GM12878 (cell line): ENCODE measurements at regions not wholly inside any gene's neighbourhood (a gene's known extent, or its start where the extent isn't known, plus 50 kb on each side); places are given as distances from the start of the nearest gene placed in this dataset.

Experiments
- ATAC-seq: fragments of 200-7000 bp; cut with Tn5 transposase; 3 replicates; pipeline ENCODE4 v1.9.1; 2020; ENCODE audit warnings: mild to moderate bottlenecking, moderate library complexity
- BruUV-seq: library from RNA; stranded (reverse); fragments of 400-500 nt; replicated peaks from 2 replicates; lab custom pipeline; 2021; lab: Mats Ljungman, UMichigan
- CTCF ChIA-PET: fragments of 300-600 bp; sonication (Branson Sonifier 250); formaldehyde crosslinking; extraction: SDS; loops from one replicate; lab custom pipeline; 2021; ENCODE audit warnings: inconsistent platforms; lab: Yijun Ruan, JAX
- POLR2A ChIA-PET: fragments of 350-600 bp; formaldehyde crosslinking; extraction: SDS; loops from one replicate; lab custom pipeline; 2021; ENCODE audit warnings: inconsistent platforms; lab: Charles Lee
- RAD21 ChIA-PET: fragments of 300-600 bp; sonication (Branson Sonifier 250); formaldehyde crosslinking; loops from one replicate; lab custom pipeline; 2023; ENCODE audit warnings: antibody characterized with exemption; ENCODE audit not compliant: unreplicated experiment; lab: Charles Lee
- SMC1A ChIA-PET: fragments of 300-600 bp; sonication (Branson Sonifier 250); formaldehyde crosslinking; loops from one replicate; lab custom pipeline; 2023; ENCODE audit not compliant: unreplicated experiment, uncharacterized antibody; lab: Charles Lee
- DNase-seq: peaks from one replicate; pipeline ENCODE4 v3.0.0-alpha.2; 2011; ENCODE audit warnings: low read depth, low spot score
- FAIRE-seq: peaks from 3 replicates; lab custom pipeline; 2011; peaks lifted over from hg19 to GRCh38; lab: Jason Lieb, UNC
- H2AFZ ChIP-seq: 2 replicates; pipeline ENCODE4 v1.6.0; 2011; ENCODE audit warnings: low read depth, low read length, control low read depth; ENCODE audit not compliant: control insufficient read depth
- H3K27ac ChIP-seq: 2 replicates; pipeline ENCODE4 v1.5.1; 2011; ENCODE audit warnings: control low read depth; ENCODE audit not compliant: control insufficient read depth, insufficient read depth
- H3K27me3 ChIP-seq, 2 experiments: replicated peaks in 1 of 2; 2 replicates each; pipeline versions ENCODE4 v1.6.0 to v1.6.1; 2011; ENCODE audit warnings: low read length in 1 of 2; ENCODE audit not compliant: control insufficient read depth in 2 of 2, insufficient read depth in 2 of 2
- H3K36me3 ChIP-seq, 2 experiments: 2 replicates each; pipeline ENCODE4 v1.5.1; 2011; ENCODE audit warnings: low read length in 1 of 2; ENCODE audit not compliant: control insufficient read depth in 2 of 2, insufficient read depth in 2 of 2
- H3K4me1 ChIP-seq: 2 replicates; pipeline ENCODE4 v1.6.1; 2011; ENCODE audit warnings: mild to moderate bottlenecking, low read length, moderate library complexity, mixed read lengths; ENCODE audit not compliant: control insufficient read depth, insufficient read depth
- H3K4me2 ChIP-seq: 2 replicates; pipeline ENCODE4 v1.6.0; 2011; ENCODE audit warnings: control low read depth; ENCODE audit not compliant: control insufficient read depth, insufficient read depth
- H3K4me3 ChIP-seq: fragments of 200-600 bp; sonication (generic); 2 replicates; pipeline ENCODE4 v1.5.1; 2016
- H3K79me2 ChIP-seq: 2 replicates; pipeline ENCODE4 v1.6.0; 2011; ENCODE audit warnings: low read length; ENCODE audit not compliant: control insufficient read depth, insufficient read depth
- H3K9ac ChIP-seq: 2 replicates; pipeline ENCODE4 v1.8.0; 2011; ENCODE audit warnings: low read length, control low read depth, mixed read lengths; ENCODE audit not compliant: control insufficient read depth, insufficient read depth
- H3K9me3 ChIP-seq: replicated peaks from 3 replicates; pipeline ENCODE4 v1.5.1; 2011; ENCODE audit warnings: mild to moderate bottlenecking, low read length; ENCODE audit not compliant: control insufficient read depth, insufficient read depth
- H4K20me1 ChIP-seq: 2 replicates; pipeline ENCODE4 v1.6.0; 2011; ENCODE audit not compliant: control insufficient read depth, insufficient read depth
- BMI1 ChIP-seq: fragments of 450-650 bp; IDR thresholded peaks from 2 replicates; pipeline ENCODE4 v1.6.1; 2016; ENCODE audit warnings: mild to moderate bottlenecking, moderate library complexity, borderline replicate concordance
- CREB1 ChIP-seq: IDR thresholded peaks from 2 replicates; pipeline ENCODE4 v1.6.1; 2012; ENCODE audit warnings: low read depth, mild to moderate bottlenecking, inconsistent platforms
- RUNX3 ChIP-seq: IDR thresholded peaks from 2 replicates; pipeline ENCODE4 v1.6.1; 2012; ENCODE audit warnings: low read length, inconsistent platforms
- WGBS: methylation state at CpG from one replicate; pipeline ENCODE4 v1.1.6; 2016; ENCODE audit warnings: low lambda C conversion rate; ENCODE audit not compliant: insufficient replicate concordance, insufficient coverage; ENCODE audit errors: missing lambda C conversion rate; 5-methylcytosine and 5-hydroxymethylcytosine counted together
- in situ Hi-C: fragments of 300-500 bp; cut with MboI; formaldehyde crosslinking; loops from 9 replicates; pipeline ENCODE4 v1.14.3; 2018; ENCODE audit warnings: mixed read lengths
- intact Hi-C: fragments of 100-400 bp; cut with micrococcal nuclease; formaldehyde crosslinking; loops from one replicate; pipeline ENCODE4 v1.14.2; 2022; ENCODE audit not compliant: unreplicated experiment
- TF ChIP-seq, protein P1 (sequence below): fragments of 450-650 bp; IDR thresholded peaks from 2 replicates; pipeline ENCODE4 v1.6.1; 2016; ENCODE audit warnings: mild to moderate bottlenecking, moderate library complexity, borderline replicate concordance
- TF ChIP-seq, protein P2 (sequence below): fragments of 450-650 bp; IDR thresholded peaks from 2 replicates; pipeline ENCODE4 v1.6.1; 2017; ENCODE audit warnings: antibody characterized with exemption, mild to moderate bottlenecking, moderate library complexity
- TF ChIP-seq, protein P3 (sequence below), 3 experiments: IDR thresholded peaks in 2 of 3; conservative IDR thresholded peaks in 1 of 3; 2 replicates each; pipeline ENCODE4 v1.5.1; 2011; ENCODE audit warnings: low read depth in 3 of 3, low read length in 3 of 3, mild to moderate bottlenecking in 3 of 3, control low read depth in 2 of 3, moderate library complexity in 2 of 3, inconsistent platforms in 1 of 3, mixed read lengths in 1 of 3; ENCODE audit not compliant: control insufficient read depth in 2 of 3, insufficient read depth in 1 of 3; ENCODE audit errors: extremely low read depth in 1 of 3
- TF ChIP-seq, protein P4 (sequence below): fragments of 450-650 bp; IDR thresholded peaks from 2 replicates; pipeline ENCODE4 v1.6.1; 2017; ENCODE audit warnings: borderline replicate concordance

DNA sequence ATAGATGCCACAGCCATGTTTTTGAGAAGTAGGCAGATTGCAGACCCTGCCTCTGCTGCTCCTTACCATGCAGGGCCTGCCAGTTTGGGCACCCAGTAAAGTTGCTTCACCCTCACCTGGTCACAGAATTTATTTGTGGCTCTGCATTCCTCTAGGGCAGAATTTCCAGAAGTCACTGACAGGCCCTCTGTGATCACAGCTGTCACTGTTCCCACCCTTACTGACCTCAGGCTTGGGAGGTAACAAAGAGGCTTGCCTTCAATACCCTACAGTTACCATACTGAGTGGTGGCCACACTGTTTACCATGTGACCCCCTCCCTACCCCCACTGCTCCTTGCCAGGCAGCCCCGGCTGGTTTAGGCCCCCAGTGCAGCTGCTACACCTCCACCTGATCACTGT is 375.1 kb downstream of the SH3BGRL start:
- Histone ChIP-seq H3K4me3 (no peak overlapping the region), H4K20me1 (no peaks in the 10 kb centered on the region), H3K9me3 (no peaks in the 10 kb centered on the region), H3K4me2 (no peak overlapping the region), H3K4me1 (no peaks in the 10 kb centered on the region), H3K27me3 (no peaks in the 10 kb centered on the region), H3K79me2 (no peaks in the 10 kb centered on the region), H3K9ac (no peak overlapping the region), H3K36me3 (no peaks in the 10 kb centered on the region), H2AFZ (no peak overlapping the region), H3K27ac (no peak overlapping the region)
- BruUV-seq, result no TSS peak
- TF ChIP-seq, protein P1, sequence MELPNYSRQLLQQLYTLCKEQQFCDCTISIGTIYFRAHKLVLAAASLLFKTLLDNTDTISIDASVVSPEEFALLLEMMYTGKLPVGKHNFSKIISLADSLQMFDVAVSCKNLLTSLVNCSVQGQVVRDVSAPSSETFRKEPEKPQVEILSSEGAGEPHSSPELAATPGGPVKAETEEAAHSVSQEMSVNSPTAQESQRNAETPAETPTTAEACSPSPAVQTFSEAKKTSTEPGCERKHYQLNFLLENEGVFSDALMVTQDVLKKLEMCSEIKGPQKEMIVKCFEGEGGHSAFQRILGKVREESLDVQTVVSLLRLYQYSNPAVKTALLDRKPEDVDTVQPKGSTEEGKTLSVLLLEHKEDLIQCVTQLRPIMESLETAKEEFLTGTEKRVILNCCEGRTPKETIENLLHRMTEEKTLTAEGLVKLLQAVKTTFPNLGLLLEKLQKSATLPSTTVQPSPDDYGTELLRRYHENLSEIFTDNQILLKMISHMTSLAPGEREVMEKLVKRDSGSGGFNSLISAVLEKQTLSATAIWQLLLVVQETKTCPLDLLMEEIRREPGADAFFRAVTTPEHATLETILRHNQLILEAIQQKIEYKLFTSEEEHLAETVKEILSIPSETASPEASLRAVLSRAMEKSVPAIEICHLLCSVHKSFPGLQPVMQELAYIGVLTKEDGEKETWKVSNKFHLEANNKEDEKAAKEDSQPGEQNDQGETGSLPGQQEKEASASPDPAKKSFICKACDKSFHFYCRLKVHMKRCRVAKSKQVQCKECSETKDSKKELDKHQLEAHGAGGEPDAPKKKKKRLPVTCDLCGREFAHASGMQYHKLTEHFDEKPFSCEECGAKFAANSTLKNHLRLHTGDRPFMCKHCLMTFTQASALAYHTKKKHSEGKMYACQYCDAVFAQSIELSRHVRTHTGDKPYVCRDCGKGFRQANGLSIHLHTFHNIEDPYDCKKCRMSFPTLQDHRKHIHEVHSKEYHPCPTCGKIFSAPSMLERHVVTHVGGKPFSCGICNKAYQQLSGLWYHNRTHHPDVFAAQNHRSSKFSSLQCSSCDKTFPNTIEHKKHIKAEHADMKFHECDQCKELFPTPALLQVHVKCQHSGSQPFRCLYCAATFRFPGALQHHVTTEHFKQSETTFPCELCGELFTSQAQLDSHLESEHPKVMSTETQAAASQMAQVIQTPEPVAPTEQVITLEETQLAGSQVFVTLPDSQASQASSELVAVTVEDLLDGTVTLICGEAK, result no peak
- TF ChIP-seq, protein P2, sequence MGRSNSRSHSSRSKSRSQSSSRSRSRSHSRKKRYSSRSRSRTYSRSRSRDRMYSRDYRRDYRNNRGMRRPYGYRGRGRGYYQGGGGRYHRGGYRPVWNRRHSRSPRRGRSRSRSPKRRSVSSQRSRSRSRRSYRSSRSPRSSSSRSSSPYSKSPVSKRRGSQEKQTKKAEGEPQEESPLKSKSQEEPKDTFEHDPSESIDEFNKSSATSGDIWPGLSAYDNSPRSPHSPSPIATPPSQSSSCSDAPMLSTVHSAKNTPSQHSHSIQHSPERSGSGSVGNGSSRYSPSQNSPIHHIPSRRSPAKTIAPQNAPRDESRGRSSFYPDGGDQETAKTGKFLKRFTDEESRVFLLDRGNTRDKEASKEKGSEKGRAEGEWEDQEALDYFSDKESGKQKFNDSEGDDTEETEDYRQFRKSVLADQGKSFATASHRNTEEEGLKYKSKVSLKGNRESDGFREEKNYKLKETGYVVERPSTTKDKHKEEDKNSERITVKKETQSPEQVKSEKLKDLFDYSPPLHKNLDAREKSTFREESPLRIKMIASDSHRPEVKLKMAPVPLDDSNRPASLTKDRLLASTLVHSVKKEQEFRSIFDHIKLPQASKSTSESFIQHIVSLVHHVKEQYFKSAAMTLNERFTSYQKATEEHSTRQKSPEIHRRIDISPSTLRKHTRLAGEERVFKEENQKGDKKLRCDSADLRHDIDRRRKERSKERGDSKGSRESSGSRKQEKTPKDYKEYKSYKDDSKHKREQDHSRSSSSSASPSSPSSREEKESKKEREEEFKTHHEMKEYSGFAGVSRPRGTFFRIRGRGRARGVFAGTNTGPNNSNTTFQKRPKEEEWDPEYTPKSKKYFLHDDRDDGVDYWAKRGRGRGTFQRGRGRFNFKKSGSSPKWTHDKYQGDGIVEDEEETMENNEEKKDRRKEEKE, result no peak
- TF ChIP-seq, protein P3, sequence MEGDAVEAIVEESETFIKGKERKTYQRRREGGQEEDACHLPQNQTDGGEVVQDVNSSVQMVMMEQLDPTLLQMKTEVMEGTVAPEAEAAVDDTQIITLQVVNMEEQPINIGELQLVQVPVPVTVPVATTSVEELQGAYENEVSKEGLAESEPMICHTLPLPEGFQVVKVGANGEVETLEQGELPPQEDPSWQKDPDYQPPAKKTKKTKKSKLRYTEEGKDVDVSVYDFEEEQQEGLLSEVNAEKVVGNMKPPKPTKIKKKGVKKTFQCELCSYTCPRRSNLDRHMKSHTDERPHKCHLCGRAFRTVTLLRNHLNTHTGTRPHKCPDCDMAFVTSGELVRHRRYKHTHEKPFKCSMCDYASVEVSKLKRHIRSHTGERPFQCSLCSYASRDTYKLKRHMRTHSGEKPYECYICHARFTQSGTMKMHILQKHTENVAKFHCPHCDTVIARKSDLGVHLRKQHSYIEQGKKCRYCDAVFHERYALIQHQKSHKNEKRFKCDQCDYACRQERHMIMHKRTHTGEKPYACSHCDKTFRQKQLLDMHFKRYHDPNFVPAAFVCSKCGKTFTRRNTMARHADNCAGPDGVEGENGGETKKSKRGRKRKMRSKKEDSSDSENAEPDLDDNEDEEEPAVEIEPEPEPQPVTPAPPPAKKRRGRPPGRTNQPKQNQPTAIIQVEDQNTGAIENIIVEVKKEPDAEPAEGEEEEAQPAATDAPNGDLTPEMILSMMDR (IDR thresholded peaks at IDR 0.05 in 2 of 3, conservative IDR thresholded peaks at IDR 0.05 in 1 of 3; ENCODE audit: control insufficient read depth in 2 of 3, extremely low read depth in 1 of 3, insufficient read depth in 1 of 3, low read depth in 3 of 3, low read length in 3 of 3), result no peak
- TF ChIP-seq BMI1 (no peak), RUNX3 (no peak), CREB1 (no peak)
- TF ChIP-seq, protein P4, sequence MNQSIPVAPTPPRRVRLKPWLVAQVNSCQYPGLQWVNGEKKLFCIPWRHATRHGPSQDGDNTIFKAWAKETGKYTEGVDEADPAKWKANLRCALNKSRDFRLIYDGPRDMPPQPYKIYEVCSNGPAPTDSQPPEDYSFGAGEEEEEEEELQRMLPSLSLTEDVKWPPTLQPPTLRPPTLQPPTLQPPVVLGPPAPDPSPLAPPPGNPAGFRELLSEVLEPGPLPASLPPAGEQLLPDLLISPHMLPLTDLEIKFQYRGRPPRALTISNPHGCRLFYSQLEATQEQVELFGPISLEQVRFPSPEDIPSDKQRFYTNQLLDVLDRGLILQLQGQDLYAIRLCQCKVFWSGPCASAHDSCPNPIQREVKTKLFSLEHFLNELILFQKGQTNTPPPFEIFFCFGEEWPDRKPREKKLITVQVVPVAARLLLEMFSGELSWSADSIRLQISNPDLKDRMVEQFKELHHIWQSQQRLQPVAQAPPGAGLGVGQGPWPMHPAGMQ, result no peak
- no peak for DNase-seq
- SMC1A ChIA-PET, result no interaction called here
- intact Hi-C loops, result no loop called here
- 21% methylated on average over 1 of the region's 1 CpG for WGBS
- POLR2A ChIA-PET, result no interaction called here
- ATAC-seq, result no peak
- RAD21 ChIA-PET, result no interaction called here
- FAIRE-seq, result no peak
- CTCF ChIA-PET, result no interaction called here
- in situ Hi-C loops, result no loop called here
